Frontal cortex (tissue), 3 donors: ENCODE measurements at regions not wholly inside any gene's neighbourhood (a gene's known extent, or its start where the extent isn't known, plus 50 kb on each side); places are given as distances from the start of the nearest gene placed in this dataset.

ENCODE experiments used
- DNase-seq, 2 donors: peaks; one replicate each; pipeline ENCODE4 v3.0.0; 2012; ENCODE audit warnings: low spot score in 2 of 2
- FAIRE-seq: peaks from 2 replicates; lab custom pipeline; 2012; peaks lifted over from hg19 to GRCh38; lab: Jason Lieb, UNC
- donor health status: control.
- donor health status: control.
- donor health status: control.

- no peak for FAIRE-seq
- no peak for DNase-seq
Measured at GRCh38 chr4:163620738-163621137, 126.2 kb downstream of the TMA16 start.

DNA sequence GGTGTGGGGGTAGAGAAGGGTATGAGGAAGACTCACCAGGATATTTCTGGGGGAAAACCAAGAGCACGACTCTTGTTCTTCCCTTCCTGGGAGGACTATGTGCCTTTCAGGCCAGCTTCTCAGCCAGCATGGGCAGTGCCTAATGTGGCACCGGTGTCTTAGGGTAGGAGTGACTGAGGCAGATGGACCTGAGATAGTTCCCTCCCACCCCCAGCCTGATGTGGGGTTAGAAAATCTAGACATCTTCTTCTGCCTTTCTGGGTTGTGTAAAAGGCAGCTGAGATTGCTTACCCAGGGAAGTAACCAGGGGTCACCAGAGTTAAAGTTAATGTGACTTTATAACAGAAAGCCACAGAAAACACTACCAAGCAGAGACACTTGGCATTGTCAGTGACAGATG lies 127.3 kb downstream of the TMA16 start:
- FAIRE-seq, result no peak
- DNase-seq, result no peak

DNA sequence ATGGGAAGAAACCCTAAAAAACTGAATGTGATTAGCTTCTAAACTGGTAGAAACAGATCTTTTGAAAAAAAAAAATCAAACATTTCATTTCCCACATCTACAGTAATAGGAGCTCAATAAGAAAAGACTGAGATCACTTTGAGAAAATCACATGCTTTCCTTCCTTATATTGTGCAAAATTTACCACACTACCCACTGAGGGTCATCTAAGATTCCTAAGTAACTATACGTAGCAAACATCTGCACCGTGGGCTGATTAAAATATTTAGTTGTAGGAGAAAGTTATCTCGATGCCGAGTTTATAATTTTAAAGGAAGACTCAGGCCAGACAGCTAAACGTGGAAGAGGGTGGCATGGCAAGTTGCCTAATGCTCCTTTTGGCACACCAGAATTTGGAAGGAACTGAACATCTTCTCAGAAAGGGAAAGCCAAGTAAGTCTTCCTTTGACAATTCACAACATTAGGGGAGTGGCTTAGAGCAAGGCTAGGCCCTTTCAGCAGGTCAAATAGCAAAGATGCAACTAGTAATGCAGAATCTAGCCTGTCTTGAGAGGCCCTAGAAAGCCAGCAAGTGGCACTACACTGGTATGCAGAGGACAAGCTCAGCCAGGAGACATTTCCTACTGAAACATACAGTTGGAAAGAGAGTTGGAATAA lies 128.0 kb downstream of the TMA16 start:
- DNase-seq, result no peak
- FAIRE-seq, result no peak

GRCh38 chr4:163623787-163624186 lies 129.3 kb downstream of the TMA16 start:
- no peak for DNase-seq
- no peak for FAIRE-seq

DNA sequence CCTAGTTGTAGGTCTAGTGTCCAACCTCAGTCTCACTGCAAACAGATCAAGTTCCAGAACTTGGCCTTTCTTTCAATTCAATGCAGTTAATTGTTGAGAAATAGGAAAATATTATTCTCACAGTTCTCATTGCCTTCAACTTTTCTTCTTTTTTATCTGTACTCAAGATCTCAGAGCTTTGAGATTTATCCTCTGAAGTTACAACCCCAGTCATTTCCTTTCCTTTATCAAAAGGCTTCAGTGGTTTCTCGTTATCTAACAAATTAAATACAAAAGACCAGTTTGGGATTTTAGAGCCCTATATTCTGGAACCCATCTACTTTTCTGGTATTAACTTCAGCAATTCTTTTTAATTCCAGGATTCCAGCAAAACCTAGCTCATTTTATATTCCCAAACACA lies 130.2 kb downstream of the TMA16 start:
- DNase-seq (no peak), FAIRE-seq (no peak)

DNA sequence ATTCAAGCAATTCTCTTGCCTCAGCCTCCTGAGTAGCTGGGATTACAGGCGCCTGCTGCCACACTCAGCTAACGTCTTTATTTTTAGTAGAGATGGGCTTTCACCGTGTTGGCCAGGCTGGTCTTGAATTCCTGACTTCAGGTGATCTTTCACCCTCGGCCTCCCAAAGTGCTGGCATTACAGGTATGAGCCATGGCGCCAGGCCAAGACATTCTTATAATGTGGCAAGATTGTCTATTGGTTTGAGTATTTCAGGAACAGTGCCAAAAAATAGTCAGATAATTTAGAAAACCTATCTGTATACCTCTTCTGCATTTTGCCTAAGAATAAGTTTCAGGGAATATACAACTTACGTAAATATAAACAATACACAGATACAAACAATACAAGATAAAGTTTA lies 136.8 kb downstream of the TMA16 start:
- FAIRE-seq (no peak), DNase-seq (no peak)

DNA sequence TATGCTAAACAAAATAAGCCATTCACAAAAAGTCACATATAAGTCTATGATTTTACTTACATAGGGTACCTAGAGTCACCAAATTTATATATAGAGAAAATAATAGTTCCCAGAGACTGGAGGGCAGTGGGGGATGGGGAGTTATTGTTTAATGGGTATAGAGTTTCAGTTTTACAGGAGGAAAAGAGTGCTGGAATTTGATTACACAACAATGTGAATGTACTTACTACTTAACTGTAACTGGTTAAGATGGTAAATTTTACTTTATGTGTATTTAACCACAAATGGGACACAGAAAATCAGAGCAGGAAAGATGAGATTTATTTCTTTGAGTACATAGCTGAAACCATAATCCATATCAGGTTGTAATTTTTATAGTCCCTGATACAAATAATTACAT lies 144.4 kb downstream of the TMA16 start:
- no peak for FAIRE-seq
- DNase-seq, result no peak

DNA sequence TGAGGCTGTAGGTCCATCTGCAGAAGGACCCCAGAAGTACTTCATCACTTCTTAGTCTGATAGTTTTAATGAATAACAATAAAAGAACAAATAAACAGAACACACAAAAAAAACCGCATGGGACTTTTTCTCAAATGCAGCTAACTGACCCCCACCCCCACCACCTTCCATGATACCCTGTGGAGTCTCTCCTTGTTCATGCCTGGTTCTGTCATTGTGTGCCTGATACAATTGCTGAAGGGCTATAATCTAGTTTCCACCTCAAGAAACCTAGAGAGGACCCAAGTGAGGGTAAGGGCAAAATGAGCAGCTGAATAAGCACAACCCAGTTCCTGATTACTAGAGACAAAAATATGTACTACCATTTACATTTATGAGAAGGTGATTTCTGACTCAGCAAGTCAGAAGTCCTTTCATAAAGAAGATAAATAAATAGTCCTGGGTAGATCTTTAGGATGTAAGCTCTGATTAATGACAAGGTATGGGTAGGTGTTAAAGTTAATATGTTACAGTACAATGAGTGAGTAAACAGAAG lies 155.1 kb downstream of the TMA16 start:
- FAIRE-seq (no peak), DNase-seq (no peak)

- DNase-seq (no peak), FAIRE-seq (no peak)
Measured at GRCh38 chr4:163651761-163652160, 157.3 kb downstream of the TMA16 start.

DNA sequence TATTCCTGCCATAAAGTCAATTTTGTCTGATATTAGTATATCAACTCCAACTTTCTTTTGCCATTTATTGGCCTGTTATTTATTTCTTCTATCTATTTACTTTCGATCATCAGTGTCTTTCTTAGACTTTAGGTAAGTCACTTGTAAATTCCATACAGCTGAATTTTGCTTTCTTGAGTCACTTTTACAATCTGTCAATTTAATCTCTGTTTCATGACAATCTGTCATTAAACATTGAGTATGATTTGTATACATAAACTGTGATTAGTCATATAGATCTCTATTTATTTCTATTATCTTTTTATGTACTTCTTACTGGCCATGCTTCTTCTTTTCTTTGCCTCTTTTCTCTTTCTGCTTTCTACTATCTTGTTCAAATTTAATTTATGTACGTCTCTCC lies 160.1 kb downstream of the TMA16 start:
- DNase-seq, result no peak
- no peak for FAIRE-seq

DNA sequence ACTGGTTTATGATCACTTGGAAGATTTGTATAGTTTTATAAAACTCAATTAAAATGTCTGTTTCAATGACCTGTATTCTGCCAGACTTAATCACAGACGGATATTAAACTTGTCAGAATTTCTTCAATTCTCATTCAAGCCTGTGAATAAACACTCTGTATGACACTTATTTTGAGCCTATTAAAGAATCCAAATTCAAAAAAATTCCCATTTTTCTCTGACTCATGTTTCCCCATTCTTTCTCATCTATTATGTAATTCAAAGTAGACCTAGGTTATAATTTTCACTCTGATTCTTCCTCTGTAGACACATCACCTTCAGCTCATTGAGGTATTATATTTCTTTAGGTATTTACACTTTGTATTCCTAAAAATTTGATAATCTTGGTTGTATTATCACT lies 166.1 kb downstream of the TMA16 start:
- FAIRE-seq (no peak), DNase-seq (no peak)

- no peak for FAIRE-seq
- DNase-seq, result no peak
Measured at GRCh38 chr4:163662768-163663167, 168.3 kb downstream of the TMA16 start.

GRCh38 chr4:163663454-163664225 lies 169.2 kb downstream of the TMA16 start:
- DNase-seq, result no peak
- FAIRE-seq, result no peak

- no peak for DNase-seq
- FAIRE-seq, result no peak
Measured at GRCh38 chr4:163665101-163665500, 170.6 kb downstream of the TMA16 start.

GRCh38 chr4:163665521-163666331 lies 171.2 kb downstream of the TMA16 start:
- DNase-seq (no peak), FAIRE-seq (peak; percentile 68)

DNA sequence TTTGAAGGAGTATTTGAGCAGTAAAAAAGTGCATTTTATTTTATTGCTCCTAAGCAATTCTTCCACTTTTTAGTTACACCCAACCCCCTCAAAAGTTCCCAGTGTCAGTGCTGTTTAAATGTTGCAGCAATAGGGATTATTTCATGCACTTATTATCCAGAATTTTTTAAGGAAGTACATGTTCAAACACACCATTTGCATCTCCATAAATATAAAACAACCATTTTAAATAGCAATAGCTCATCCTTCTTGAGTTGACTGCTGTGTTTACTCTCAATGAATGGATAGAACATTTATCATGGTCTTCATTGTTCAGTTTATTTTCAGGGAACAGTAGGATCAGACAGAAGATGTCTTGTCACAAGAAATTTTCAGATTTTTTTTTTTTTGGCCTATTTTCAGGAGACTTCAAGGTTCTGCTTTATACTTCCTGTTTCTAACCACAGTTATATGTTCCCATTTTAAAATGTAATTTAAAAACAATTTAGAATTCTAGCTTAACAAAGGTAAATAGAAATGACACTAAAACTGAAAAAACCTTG lies 171.9 kb downstream of the TMA16 start:
- FAIRE-seq, result no peak
- no peak for DNase-seq

DNA sequence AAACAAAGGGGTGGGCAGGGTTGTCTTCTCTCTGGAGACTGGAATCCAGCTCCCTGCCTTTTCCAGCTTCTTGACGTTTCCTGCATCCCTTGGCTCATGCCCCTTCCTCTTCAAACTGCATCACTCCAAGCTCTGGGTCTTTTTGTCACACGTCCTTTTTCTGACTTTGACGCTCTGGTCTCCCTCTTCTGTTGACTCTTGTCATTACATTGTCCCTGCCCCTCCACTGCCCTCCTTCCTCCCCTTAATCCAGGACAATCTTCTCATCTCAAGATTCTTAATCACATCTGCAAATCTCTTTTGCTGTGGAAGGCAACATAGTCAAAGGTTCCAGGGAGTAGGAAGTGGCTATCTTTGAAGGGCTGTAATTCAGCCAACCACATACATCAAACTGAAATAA lies 178.3 kb downstream of the TMA16 start:
- DNase-seq (no peak), FAIRE-seq (no peak)

GRCh38 chr4:163673848-163674697 lies 179.6 kb downstream of the TMA16 start:
- DNase-seq, result no peak
- no peak for FAIRE-seq

- DNase-seq (no peak), FAIRE-seq (no peak)
Measured at GRCh38 chr4:163679189-163679588, 184.7 kb downstream of the TMA16 start.
